Suprapubic skin (tissue), 4 donors: ENCODE measurements at regions not wholly inside any gene's neighbourhood (a gene's known extent, or its start where the extent isn't known, plus 50 kb on each side); places are given as distances from the start of the nearest gene placed in this dataset.

ENCODE experiments used
- CTCF ChIP-seq, 2 donors: fragments of 200-600 bp in 1 of 2; fragments of 450-650 bp in 1 of 2; sonication (generic) in 1 of 2; IDR thresholded peaks; one replicate each; pipeline ENCODE4 v1.5.1; 2016 to 2019; ENCODE audit warnings: antibody characterized with exemption in 2 of 2, mild to moderate bottlenecking in 1 of 2, moderate library complexity in 1 of 2
- EP300 ChIP-seq: sonication (generic); formaldehyde crosslinking; IDR thresholded peaks from one replicate; pipeline ENCODE4 v1.6.1; 2017; ENCODE audit warnings: antibody characterized with exemption
- POLR2A ChIP-seq, 2 donors: fragments of 450-650 bp; IDR thresholded peaks; one replicate each; pipeline ENCODE4 v1.6.1; 2017; ENCODE audit warnings: antibody characterized with exemption in 2 of 2, mild to moderate bottlenecking in 2 of 2, moderate library complexity in 2 of 2
- POLR2AphosphoS5 ChIP-seq, 3 donors: sonication (generic); formaldehyde crosslinking; IDR thresholded peaks; one replicate each; pipeline ENCODE4 v1.6.1; 2017; ENCODE audit warnings: antibody characterized with exemption in 3 of 3

DNA sequence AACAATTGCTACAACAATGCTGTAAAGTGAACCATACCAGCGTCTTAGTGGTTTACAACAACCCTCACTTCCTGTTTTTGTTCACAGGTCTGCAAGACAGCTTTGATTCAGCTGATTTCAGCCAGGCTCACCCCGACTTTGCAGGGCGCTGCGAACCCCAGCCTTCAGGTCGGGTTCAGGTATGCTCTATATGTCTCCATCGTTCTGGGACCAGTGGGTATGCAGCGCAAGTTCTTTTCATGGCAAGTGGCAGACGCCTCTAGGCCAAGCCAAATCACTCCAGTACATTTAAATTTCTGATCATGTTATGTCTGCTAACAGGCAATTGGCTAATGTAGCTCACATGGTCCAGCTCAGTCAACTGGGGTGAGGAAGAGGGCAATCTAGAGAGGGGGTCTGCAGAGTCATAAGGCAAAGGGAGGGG is 52.4 kb upstream of the RGMA start:
- TF ChIP-seq POLR2A (IDR thresholded peaks at IDR 0.05) (no peak), CTCF (IDR thresholded peaks at IDR 0.05) (no peak), POLR2AphosphoS5 (IDR thresholded peaks at IDR 0.05) (no peak), EP300 (no peak)
